A549 (cell line): ENCODE measurements at regions not wholly inside any gene's neighbourhood (a gene's known extent, or its start where the extent isn't known, plus 50 kb on each side); places are given as distances from the start of the nearest gene placed in this dataset.

ENCODE experiments used
- CTCF ChIP-seq: fragments of >200 bp; sonication (Bioruptor Twin); formaldehyde crosslinking; IDR thresholded peaks from 3 replicates; pipeline ENCODE4 v1.5.1; 2016
- HOXA7 ChIP-seq: fragments of 250-450 bp; sonication (Bioruptor Pico); IDR thresholded peaks from 2 replicates; pipeline ENCODE4 v1.5.0; 2020; ENCODE audit warnings: mild to moderate bottlenecking, moderate library complexity
- HOXB13 ChIP-seq: fragments of 250-450 bp; sonication (Bioruptor Pico); IDR thresholded peaks from 2 replicates; pipeline ENCODE4 v1.5.0; 2020; ENCODE audit warnings: low read depth, mild to moderate bottlenecking, moderate library complexity
- JUNB ChIP-seq: fragments of >200 bp; sonication (Bioruptor Twin); formaldehyde crosslinking; IDR thresholded peaks from 2 replicates; pipeline ENCODE4 v1.6.1; 2016
- POLR2A ChIP-seq: IDR thresholded peaks from 2 replicates; pipeline ENCODE4 v1.6.1; 2012; ENCODE audit warnings: mild to moderate bottlenecking, low read length
- RFX5 ChIP-seq: fragments of 450-650 bp; IDR thresholded peaks from 2 replicates; pipeline ENCODE4 v1.7.1; 2014; ENCODE audit warnings: antibody characterized with exemption, mild to moderate bottlenecking, moderate library complexity
- ZC3H11A ChIP-seq: fragments of 450-650 bp; IDR thresholded peaks from 2 replicates; pipeline ENCODE4 v1.6.1; 2014; ENCODE audit warnings: antibody characterized with exemption, mild to moderate bottlenecking
- ZFP36 ChIP-seq: fragments of 450-650 bp; IDR thresholded peaks from 2 replicates; pipeline ENCODE4 v1.6.1; 2014; ENCODE audit warnings: borderline replicate concordance; ENCODE audit not compliant: partially characterized antibody

GRCh38 chr4:18842431-18842830 lies 820.9 kb upstream of the LCORL start:
- TF ChIP-seq RFX5 (no peak), HOXB13 (CRISPR knock-in tag) (no peak), CTCF (no peak), ZC3H11A (no peak), ZFP36 (no peak), JUNB (no peak), HOXA7 (CRISPR knock-in tag) (no peak), POLR2A (no peak)
